OCI-LY3 (cell line): ENCODE measurements at regions not wholly inside any gene's neighbourhood (a gene's known extent, or its start where the extent isn't known, plus 50 kb on each side); places are given as distances from the start of the nearest gene placed in this dataset.

Experiments used
- CTCF ChIP-seq: fragments of 200-600, 300-600 bp; sonication (generic); IDR thresholded peaks from 2 replicates; pipeline ENCODE4 v1.5.1; 2014; ENCODE audit warnings: antibody characterized with exemption, low read length, low read depth
- EZH2phosphoT487 ChIP-seq: fragments of 200-600 bp; shearing (Covaris generic); IDR thresholded peaks from 2 replicates; pipeline ENCODE4 v1.6.1; 2018; ENCODE audit warnings: antibody characterized with exemption, mixed run types, low read depth

GRCh38 chr11:37259734-37260133 is 661.7 kb upstream of the RAG2 start:
- TF ChIP-seq CTCF: no peak
- no peak for TF ChIP-seq EZH2phosphoT487
